Gastroesophageal sphincter (tissue), 4 donors: ENCODE measurements at regions not wholly inside any gene's neighbourhood (a gene's known extent, or its start where the extent isn't known, plus 50 kb on each side); places are given as distances from the start of the nearest gene placed in this dataset.

Experiments used
- ATAC-seq: fragments of 150-250 bp; one replicate; pipeline ENCODE4 v1.9.1; 2016; ENCODE audit warnings: mild to moderate bottlenecking, moderate library complexity
- H3K27ac ChIP-seq, 4 donors: fragments of 200-600 bp; sonication (generic) in 3 of 4; 1 replicate in 3 of 4; 2 replicates in 1 of 4; pipeline ENCODE4 v1.5.1; 2016 to 2019
- H3K27me3 ChIP-seq: fragments of 200-600 bp; sonication (generic); one replicate; pipeline ENCODE4 v1.5.1; 2019
- H3K36me3 ChIP-seq, 2 donors: fragments of 200-600 bp; sonication (generic); one replicate each; pipeline ENCODE4 v1.5.1; 2019; ENCODE audit warnings: control low read depth in 1 of 2
- H3K4me1 ChIP-seq, 3 donors: fragments of 200-600 bp; sonication (generic); 1 replicate in 2 of 3; 2 replicates in 1 of 3; pipeline ENCODE4 v1.5.1; 2016 to 2019; ENCODE audit warnings: control low read depth in 2 of 3
- H3K4me3 ChIP-seq, 2 donors: fragments of 200-600 bp; sonication (generic); one replicate each; pipeline ENCODE4 v1.5.1; 2019; ENCODE audit warnings: mild to moderate bottlenecking in 1 of 2, moderate library complexity in 1 of 2
- H3K9me3 ChIP-seq, 3 donors: fragments of 200-600 bp; sonication (generic); one replicate each; pipeline ENCODE4 v1.5.1; 2017 to 2019; ENCODE audit warnings: control low read depth in 2 of 3
- EP300 ChIP-seq: sonication (generic); formaldehyde crosslinking; IDR thresholded peaks from one replicate; pipeline ENCODE4 v1.6.1; 2017; ENCODE audit warnings: antibody characterized with exemption, mild to moderate bottlenecking
- POLR2A ChIP-seq, 2 donors: fragments of 450-650 bp; IDR thresholded peaks; one replicate each; pipeline ENCODE4 v1.6.1; 2017; ENCODE audit warnings: antibody characterized with exemption in 2 of 2, mild to moderate bottlenecking in 2 of 2, moderate library complexity in 1 of 2
- POLR2AphosphoS5 ChIP-seq: sonication (generic); formaldehyde crosslinking; IDR thresholded peaks from one replicate; pipeline ENCODE4 v1.6.1; 2017; ENCODE audit warnings: antibody characterized with exemption
- WGBS, 2 donors: methylation state at CpG; one replicate each; pipeline ENCODE4 v1.1.5; 2018; ENCODE audit warnings: low coverage in 1 of 2; 5-methylcytosine and 5-hydroxymethylcytosine counted together
- TF ChIP-seq, protein P1 (sequence below), 4 experiments: fragments of 200-600 bp in 2 of 4; fragments of 450-650 bp in 2 of 4; sonication (generic) in 1 of 4; IDR thresholded peaks; one replicate each; pipeline ENCODE4 v1.5.1; 2017 to 2019; ENCODE audit warnings: antibody characterized with exemption in 4 of 4, mild to moderate bottlenecking in 2 of 4, moderate library complexity in 2 of 4

DNA sequence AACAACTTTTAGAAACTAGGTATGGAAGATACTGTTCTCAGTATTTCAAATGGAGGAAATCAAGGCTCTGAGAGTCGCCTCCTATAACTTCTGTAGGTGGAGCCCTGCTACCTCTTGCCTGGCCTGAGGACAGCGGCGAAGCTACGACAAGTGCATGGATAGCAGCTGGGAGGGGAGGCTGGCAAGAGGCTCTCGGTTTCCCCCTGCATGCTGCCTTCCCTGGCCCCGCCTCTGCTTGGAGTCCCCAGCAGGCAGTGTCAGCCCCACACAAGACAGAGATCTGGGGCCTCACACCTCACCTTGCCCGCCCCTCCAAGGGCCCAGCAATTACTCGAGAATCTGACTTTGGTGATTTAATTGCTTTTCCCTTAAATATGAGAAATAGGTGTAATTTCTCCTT is 107.6 kb upstream of the POU3F3 start:
- WGBS, 2 donors: 82% methylated on average over 4 of the region's 8 CpGs; no CpG with 5 or more reads in 1 of the 2 donors
- Histone ChIP-seq H3K27ac (no peak overlapping the region), H3K36me3 (no peaks in the 10 kb centered on the region), H3K4me1 (no peaks in the 10 kb centered on the region), H3K27me3 (peaks cover 27% of the 10 kb centered on the region), H3K4me3 (no peak overlapping the region), H3K9me3 (no peaks in the 10 kb centered on the region)
- no peak for TF ChIP-seq POLR2AphosphoS5
- TF ChIP-seq EP300: no peak
- no peak for TF ChIP-seq POLR2A (IDR thresholded peaks at IDR 0.05)
- TF ChIP-seq, protein P1, sequence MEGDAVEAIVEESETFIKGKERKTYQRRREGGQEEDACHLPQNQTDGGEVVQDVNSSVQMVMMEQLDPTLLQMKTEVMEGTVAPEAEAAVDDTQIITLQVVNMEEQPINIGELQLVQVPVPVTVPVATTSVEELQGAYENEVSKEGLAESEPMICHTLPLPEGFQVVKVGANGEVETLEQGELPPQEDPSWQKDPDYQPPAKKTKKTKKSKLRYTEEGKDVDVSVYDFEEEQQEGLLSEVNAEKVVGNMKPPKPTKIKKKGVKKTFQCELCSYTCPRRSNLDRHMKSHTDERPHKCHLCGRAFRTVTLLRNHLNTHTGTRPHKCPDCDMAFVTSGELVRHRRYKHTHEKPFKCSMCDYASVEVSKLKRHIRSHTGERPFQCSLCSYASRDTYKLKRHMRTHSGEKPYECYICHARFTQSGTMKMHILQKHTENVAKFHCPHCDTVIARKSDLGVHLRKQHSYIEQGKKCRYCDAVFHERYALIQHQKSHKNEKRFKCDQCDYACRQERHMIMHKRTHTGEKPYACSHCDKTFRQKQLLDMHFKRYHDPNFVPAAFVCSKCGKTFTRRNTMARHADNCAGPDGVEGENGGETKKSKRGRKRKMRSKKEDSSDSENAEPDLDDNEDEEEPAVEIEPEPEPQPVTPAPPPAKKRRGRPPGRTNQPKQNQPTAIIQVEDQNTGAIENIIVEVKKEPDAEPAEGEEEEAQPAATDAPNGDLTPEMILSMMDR (IDR thresholded peaks at IDR 0.05): no peak
- ATAC-seq: no peak

DNA sequence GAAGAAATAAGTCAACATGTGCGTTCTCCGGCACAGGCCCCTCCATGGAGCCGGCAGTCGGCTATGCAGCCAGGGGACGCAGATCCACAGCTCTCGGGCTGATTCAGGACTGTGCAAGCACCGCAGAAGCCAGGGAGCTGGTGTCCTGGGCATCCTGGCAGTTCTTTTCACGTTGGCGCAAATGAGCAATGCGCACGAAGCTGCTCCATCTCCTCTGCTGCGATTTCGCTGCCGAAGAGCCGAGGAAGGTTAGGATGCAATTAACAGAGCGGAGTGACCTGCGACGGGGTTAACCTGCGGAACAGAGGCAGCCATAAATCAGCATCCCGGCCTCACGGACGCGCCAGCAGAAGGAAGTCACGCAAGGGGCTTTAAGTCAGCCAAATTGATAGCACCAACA is 107.1 kb upstream of the POU3F3 start:
- no peak overlapping the region for H3K4me3 ChIP-seq
- TF ChIP-seq EP300 (no peak), POLR2A (IDR thresholded peaks at IDR 0.05) (no peak)
- TF ChIP-seq, protein P1 (IDR thresholded peaks at IDR 0.05): no peak
- H3K27me3 ChIP-seq: peaks cover 27% of the 10 kb centered on the region
- no peak overlapping the region for H3K27ac ChIP-seq
- H3K9me3 ChIP-seq: no peaks in the 10 kb centered on the region
- H3K4me1 ChIP-seq: no peaks in the 10 kb centered on the region
- no peaks in the 10 kb centered on the region for H3K36me3 ChIP-seq
- 59 to 67% methylated on average over 3 to 7 of the region's 24 CpGs for WGBS, 2 donors
- no peak for ATAC-seq

DNA sequence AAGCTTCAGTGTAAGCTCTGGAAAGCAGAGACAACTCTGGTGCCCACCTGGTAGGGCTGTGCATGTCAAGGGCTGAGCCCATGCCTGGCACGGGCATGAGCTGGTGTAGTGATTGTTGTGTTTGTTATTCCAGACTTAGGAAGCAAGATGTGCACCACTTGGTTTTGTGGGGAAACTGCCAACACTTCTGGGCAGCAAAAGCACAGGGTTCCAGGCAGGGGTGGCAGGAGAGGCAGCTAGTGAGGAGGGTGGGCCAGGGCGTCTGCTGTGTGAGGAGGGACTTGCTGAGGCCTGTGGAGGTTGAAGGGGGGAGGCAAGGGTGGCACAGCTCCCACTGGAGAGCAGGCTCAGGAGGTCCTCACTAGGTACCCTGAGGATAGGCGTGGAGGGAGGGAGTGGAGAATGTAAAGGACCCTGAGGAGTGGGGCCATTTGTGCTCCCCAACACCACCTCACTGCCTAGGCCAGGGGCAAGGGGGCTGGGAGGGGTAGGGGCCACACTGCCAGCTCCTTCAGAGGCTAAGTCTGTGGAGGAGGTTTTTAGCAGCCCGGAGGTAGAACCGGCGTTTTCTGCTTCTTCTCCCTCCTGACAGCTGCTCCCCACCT is 104.0 kb upstream of the POU3F3 start:
- WGBS, 2 donors: 35 to 50% methylated on average over 2 to 3 of the region's 6 CpGs
- H3K4me3 ChIP-seq: no peak overlapping the region
- H3K9me3 ChIP-seq: no peaks in the 10 kb centered on the region
- H3K27me3 ChIP-seq: peaks cover 35% of the 10 kb centered on the region
- H3K4me1 ChIP-seq: no peaks in the 10 kb centered on the region
- H3K36me3 ChIP-seq: no peaks in the 10 kb centered on the region
- H3K27ac ChIP-seq: no peak overlapping the region
- ATAC-seq: no peak
- no peak for TF ChIP-seq POLR2AphosphoS5
- no peak for TF ChIP-seq POLR2A (IDR thresholded peaks at IDR 0.05)
- no peak for TF ChIP-seq EP300
- TF ChIP-seq, protein P1 (IDR thresholded peaks at IDR 0.05): no peak

DNA sequence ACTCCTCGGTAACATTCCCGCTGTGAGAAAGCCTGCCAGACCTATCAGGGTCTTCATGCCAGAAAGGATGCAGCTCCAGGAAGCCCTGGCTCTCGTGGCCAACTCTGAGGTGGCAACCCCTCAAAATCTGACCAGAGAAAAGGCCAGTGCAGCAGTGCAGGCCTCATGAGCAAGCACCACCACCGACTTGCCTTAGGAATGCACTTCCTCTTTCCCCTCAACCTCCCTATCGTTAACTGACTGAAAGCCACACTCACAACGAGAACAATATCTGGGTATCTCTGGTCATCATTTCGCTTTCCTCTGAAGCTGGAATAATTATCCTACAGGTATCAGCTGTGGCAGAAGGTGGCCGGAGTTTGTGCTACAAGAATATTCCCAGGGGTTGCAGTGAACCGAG is 101.4 kb upstream of the POU3F3 start:
- H3K27me3 ChIP-seq: peaks cover 27% of the 10 kb centered on the region
- no peak overlapping the region for H3K4me3 ChIP-seq
- TF ChIP-seq, protein P1 (IDR thresholded peaks at IDR 0.05): no peak
- TF ChIP-seq POLR2AphosphoS5 (no peak), EP300 (no peak), POLR2A (IDR thresholded peaks at IDR 0.05) (no peak)
- no peak for ATAC-seq
- no peaks in the 10 kb centered on the region for H3K9me3 ChIP-seq
- H3K4me1 ChIP-seq: no peaks in the 10 kb centered on the region
- H3K27ac ChIP-seq: no peak overlapping the region
- WGBS, 2 donors: 64% methylated on average over 5 of the region's 9 CpGs; no CpG with 5 or more reads in 1 of the 2 donors
- H3K36me3 ChIP-seq: no peaks in the 10 kb centered on the region

DNA sequence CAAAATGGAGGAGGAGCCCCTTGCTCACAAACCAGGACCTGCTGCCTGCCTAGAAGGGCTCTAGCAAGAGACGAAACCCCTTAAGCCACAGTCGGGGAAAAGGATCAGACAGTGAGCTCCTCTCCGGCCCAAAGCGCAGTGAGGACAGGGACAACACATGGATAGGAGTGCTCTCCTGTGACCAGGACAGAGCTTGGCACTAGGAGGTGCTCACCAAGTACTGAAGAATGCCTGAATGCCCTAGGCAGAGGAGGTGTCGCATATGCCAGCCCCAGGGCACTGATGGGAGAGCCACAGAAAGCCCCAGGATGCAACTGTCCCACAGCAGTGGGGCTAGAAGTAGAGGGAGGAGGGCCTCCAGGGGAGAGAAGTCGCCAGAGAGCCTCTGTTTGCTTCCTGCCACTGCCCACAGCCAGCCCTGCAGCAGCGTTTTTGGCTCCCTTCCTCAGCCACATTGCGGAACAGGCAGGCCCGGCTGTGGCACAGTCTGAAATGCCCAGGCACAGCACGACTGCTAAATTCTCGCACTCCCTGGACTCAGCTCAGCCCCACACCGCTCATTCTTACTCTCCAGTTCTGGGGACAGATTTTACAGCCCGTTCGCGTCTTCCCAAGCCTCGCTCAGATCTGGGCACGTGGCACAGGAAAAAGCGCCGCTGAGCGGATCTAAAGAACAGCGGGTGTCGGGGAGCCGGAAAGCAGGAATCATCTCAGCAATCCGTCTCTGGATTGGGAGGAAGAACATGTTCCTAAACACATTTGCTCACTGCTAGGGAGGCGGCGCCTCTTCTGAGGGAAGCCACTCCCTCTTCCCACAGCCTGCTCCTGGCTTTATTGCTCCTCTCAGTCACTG is 98.7 kb upstream of the POU3F3 start:
- TF ChIP-seq EP300 (no peak), POLR2A (IDR thresholded peaks at IDR 0.05) (no peak), POLR2AphosphoS5 (no peak)
- TF ChIP-seq, protein P1 (IDR thresholded peaks at IDR 0.05): no peak
- H3K36me3 ChIP-seq: no peaks in the 10 kb centered on the region
- no peaks in the 10 kb centered on the region for H3K4me1 ChIP-seq
- no peak for ATAC-seq
- no peaks in the 10 kb centered on the region for H3K9me3 ChIP-seq
- no peak overlapping the region for H3K27ac ChIP-seq
- 52 to 65% methylated on average over 5 of the region's 26 CpGs for WGBS, 2 donors
- H3K4me3 ChIP-seq: no peak overlapping the region
- H3K27me3 ChIP-seq: peaks cover 32% of the 10 kb centered on the region
